ENCODE measurements at regions not wholly inside any gene's neighbourhood (a gene's known extent, or its start where the extent isn't known, plus 50 kb on each side); places are given as distances from the start of the nearest gene placed in this dataset.
"Not testable (repeated sequence)": the region's sequence is repeated elsewhere in the genome, so short reads cannot be mapped to it uniquely, and the experiment has no call there.

DNA sequence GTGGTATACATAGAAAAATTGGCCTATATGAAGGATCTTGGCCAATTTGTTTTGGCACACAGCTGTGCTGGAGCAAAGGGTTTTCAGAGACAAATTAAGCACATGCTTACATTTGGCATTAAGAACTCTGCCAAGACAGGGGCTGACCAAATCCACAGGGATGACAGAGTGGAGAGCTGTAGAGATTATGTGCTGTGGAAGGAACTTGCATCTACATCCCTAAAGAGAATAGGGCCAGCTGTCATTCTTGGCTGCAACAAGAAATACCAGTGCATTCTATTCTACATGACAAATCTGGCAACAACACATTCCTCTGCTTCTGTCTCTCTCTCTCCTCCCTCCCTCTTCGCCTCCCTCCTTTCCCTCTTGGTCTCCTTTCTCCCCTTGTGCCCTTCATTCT, 75.6 kb downstream of the POM121L12 start:
- no peak for DNase-seq (ENCODE audit: extremely low read depth, low read depth)
- no peak overlapping the region for H3K4me3 ChIP-seq (replicated peaks; ENCODE audit: low read depth, low read length)
- TF ChIP-seq, protein P1, sequence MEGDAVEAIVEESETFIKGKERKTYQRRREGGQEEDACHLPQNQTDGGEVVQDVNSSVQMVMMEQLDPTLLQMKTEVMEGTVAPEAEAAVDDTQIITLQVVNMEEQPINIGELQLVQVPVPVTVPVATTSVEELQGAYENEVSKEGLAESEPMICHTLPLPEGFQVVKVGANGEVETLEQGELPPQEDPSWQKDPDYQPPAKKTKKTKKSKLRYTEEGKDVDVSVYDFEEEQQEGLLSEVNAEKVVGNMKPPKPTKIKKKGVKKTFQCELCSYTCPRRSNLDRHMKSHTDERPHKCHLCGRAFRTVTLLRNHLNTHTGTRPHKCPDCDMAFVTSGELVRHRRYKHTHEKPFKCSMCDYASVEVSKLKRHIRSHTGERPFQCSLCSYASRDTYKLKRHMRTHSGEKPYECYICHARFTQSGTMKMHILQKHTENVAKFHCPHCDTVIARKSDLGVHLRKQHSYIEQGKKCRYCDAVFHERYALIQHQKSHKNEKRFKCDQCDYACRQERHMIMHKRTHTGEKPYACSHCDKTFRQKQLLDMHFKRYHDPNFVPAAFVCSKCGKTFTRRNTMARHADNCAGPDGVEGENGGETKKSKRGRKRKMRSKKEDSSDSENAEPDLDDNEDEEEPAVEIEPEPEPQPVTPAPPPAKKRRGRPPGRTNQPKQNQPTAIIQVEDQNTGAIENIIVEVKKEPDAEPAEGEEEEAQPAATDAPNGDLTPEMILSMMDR (IDR thresholded peaks at IDR 0.05; ENCODE audit: low read depth, low read length, missing control alignments): no peak

- H3K4me3 ChIP-seq (replicated peaks; ENCODE audit: low read depth, low read length): no peak overlapping the region
- TF ChIP-seq, protein P1 (IDR thresholded peaks at IDR 0.05; ENCODE audit: low read depth, low read length, missing control alignments): no peak
- DNase-seq (ENCODE audit: extremely low read depth, low read depth): no peak
These were observed 78.0 kb downstream of the POM121L12 start for GRCh38 chr7:53113424-53113823.

DNA sequence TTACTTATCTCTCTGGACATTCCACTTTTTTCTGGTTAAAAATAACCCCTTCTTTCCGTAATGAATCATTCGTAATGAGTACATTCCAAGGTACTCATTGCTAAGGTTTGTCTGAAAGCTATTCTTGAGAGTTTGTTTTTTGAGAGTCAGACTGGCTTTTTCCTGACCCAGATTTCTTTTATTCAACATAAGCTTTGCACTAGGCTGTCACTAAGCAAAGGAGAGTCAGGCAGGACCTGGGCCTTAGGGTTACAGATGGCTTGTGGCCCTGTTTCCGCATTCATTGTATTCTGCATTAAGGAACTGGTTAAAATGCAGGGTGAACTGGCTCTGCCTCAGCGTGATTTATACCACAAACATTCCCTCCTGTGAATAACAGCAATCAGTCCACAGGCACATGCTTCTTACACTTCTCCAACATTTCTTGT, 84.1 kb downstream of the POM121L12 start:
- DNase-seq (ENCODE audit: extremely low read depth, low read depth): no peak
- TF ChIP-seq, protein P1 (IDR thresholded peaks at IDR 0.05; ENCODE audit: low read depth, low read length, missing control alignments): no peak
- no peak overlapping the region for H3K4me3 ChIP-seq (replicated peaks; ENCODE audit: low read depth, low read length)

DNA sequence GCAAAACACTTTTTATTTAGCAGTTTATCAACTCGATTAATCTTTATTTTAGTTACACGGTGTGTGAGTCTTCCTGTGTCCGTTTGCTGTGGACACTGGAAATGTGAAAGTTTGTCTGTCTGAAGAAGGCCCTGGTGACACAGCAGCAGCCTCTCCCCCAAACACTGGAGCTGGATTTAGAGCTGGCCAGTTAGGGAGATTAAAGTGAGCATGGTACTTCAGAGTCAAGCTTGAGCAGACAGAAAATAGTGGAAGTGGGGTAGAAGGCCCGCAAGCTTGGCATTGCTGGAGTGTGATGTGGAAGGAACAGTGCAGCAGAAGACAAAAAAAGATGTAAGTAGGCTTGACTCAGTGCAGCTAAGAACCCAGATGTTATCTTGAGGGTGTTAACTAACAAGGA, 85.9 kb downstream of the POM121L12 start:
- TF ChIP-seq, protein P1 (IDR thresholded peaks at IDR 0.05; ENCODE audit: low read depth, low read length, missing control alignments): no peak
- no peak for DNase-seq (ENCODE audit: extremely low read depth, low read depth)
- no peak overlapping the region for H3K4me3 ChIP-seq (replicated peaks; ENCODE audit: low read depth, low read length)

DNA sequence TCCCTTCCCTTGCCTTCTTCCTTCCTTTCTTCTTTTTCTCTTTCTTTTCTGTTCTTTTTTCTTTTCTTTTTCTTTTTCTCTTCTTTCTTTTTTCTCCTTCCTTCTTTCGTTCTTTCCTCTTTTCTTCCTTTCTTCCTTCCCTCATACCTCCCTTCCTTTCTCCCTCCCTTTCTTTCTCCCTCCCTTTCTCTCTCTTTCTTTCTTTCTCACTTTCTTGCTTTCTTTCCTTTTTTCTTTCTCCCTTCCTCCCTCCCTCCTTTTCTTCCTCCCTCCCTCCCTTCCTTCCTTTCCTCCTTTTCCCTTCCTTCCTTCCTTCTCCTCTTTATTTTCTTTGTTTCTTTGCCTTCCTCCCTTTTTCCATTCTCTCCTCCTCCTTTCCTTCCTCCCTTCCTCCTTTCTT, 96.3 kb downstream of the POM121L12 start:
- TF ChIP-seq, protein P1 (IDR thresholded peaks at IDR 0.05; ENCODE audit: low read depth, low read length, missing control alignments): no peak
- DNase-seq (ENCODE audit: extremely low read depth, low read depth): no peak

DNA sequence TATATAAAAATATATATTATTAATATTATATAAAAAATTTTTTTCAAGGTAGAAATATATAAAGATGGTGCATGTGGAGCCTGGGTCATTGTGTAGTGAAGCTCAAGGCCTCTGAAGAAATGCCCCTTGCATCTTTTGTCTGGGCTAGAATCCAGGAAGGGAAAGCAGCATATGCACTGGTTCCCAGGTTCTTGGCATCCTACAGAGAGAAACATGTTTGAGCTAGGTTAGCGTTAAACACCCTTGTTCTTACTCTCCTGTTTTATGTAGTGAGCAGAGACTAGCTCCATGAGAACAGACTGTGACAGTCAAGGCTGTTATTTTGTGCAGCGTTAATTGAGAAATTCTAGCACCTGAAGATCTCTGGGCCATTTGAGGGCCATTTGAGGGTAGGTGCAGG, 116.1 kb downstream of the POM121L12 start:
- TF ChIP-seq, protein P1 (IDR thresholded peaks at IDR 0.05; ENCODE audit: low read depth, low read length, missing control alignments): no peak
- no peak for DNase-seq (ENCODE audit: extremely low read depth, low read depth)

More for the DNA sequence above, 96.3 kb downstream of the POM121L12 start:
- H3K4me3 ChIP-seq (replicated peaks; ENCODE audit: low read depth, low read length): no peak overlapping the region

GRCh38 chr7:53187184-53187583, 151.8 kb downstream of the POM121L12 start:
- not testable (repeated sequence) for H3K4me3 ChIP-seq (replicated peaks; ENCODE audit: low read depth, low read length); DNase-seq (ENCODE audit: extremely low read depth, low read depth)

More for the DNA sequence above, 116.1 kb downstream of the POM121L12 start:
- H3K4me3 ChIP-seq (replicated peaks; ENCODE audit: low read depth, low read length): no peak overlapping the region

Measured in HFF-Myc (cell line).